GM21526 (cell line): ENCODE measurements at regions not wholly inside any gene's neighbourhood (a gene's known extent, or its start where the extent isn't known, plus 50 kb on each side); places are given as distances from the start of the nearest gene placed in this dataset.

ENCODE experiments used
- ATAC-seq: cut with Tn5 transposase; IDR thresholded peaks from one replicate; pipeline ENCODE4 v1.9.1; 2021; ENCODE audit warnings: moderate library complexity; ENCODE audit not compliant: unreplicated experiment, low FRiP score

DNA sequence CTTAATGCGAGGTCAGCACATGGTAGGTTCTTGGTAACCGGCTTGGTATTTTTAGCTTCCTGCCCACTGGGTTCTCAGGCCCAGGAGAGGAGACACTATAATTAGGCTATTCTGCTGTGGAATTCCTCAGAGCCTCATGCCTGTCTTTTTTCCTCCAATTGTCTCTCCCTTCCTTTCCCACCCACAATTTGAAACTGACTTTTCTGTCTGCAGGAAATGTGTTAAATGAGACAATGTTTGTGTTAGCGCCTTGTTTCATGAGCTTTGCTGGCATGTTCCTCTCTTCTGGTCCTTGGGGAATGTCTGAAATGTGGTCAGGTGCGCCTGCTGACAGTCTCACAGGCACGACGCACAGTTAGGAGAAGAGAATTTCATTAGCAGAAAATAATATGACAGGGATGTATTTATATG, 223.6 kb upstream of the CTNNB1 start:
- ATAC-seq = no peak

DNA sequence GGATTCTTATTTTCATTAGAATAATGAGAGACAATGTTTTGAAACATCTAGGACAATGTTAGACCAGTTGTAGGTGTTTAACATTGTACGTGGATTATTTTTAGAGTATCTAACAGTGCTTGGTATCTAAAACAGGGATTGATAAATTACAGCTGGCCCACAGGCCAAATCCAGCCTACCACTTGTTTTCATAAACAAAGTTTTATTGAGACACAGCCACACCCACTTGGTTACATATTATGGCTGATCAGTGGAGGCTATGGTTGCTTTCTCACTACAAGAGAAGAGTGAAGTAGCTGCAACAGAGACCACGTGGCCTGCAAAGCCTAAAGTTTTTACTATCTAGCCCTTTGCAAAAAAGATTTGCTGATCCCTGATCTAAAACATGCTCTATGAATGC, 223.1 kb upstream of the CTNNB1 start:
- ATAC-seq = no peak

DNA sequence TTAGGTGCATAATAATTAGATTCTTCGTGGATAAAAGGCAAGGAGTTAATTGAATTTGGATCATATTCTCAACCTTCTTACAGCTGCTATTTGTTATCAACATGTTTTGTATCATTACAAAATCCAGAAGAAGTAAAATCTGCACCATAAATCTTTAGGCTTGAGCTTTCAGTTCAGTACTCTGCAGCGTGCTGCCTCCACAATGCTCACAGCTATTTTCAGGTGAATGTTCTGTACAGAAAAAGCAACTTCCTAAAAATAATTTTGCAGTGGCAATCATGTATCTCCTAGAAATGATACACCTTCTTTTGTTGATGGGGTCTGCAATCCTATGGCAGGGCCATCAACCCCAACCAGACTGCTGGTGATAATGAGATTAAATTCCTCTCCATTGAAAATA, 220.9 kb upstream of the CTNNB1 start:
- ATAC-seq = no peak

DNA sequence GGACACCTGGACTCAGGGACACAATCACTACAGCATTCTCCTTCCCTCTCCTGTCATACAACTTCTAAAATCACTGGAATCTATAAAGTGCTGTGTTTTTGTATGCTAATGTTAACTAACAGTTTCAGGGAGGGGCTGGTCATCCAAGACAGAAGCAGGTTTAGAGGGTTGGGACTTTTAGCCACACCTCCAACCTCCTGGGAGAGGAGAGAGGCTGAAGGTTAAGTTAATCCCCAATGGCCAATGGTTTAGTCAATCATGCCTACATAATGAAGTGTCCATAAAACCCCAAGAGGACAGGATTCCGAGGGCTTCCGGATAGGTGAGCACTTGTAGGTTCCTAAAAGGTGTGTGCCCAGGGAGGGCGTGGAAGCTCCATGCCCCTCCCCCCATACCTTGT, 219.3 kb upstream of the CTNNB1 start:
- no peak for ATAC-seq

DNA sequence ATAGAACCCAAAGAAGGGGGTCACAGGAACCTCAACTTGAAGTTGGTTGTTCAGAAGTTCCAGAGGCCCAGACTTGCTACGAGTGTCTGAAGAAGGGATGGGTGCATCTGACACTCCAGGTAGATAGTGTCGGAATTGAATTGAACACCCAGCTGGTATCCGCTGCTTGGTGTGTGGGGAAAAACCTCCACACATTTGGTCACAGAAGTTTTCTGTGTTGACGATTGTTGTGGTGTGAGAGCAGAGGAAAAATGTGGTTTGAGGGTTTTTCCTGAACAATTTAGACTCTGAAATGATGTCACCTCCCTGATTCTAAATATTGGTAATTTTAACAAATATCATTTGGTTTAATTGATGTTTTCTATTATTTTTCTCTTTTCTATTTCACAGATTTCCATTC, 218.8 kb upstream of the CTNNB1 start:
- ATAC-seq = no peak

DNA sequence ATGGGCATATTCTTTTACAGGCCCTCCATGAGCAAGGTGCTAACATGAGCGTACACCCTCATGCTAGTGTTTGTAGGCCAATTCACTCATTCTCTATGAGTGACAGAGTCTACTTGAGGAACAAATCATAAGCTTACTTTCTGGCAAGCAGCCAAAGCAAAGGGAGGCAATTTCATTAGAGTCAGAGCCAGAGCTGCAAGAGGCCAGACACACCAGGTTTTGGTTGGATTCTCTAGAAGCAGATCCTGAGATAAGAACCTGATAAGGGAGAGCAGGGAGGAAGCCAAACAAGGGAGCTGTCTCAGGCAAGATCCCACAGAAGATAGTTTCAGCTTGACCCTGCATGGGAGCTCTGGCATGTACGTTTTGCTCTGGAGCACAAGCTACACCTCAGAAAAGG, 214.1 kb upstream of the CTNNB1 start:
- ATAC-seq = no peak

DNA sequence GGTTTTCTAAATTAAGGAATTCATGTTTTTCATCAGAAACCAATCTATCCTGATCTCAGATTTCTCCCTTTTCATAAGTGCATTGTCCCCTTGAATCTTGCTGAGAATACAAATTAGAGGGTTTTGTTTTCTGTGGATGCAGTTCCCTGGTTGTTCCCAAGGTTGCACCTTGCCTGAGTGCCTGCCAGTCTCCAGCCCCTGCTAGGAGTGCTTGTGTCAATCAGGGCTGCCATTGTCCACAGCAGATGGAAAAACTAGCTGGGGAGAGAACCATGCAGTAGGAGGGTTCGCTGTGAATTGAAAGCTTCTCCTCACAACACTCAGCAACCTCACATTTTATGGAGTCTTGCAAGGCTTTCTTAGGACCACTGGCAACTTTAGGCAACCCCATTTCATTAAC, 210.8 kb upstream of the CTNNB1 start:
- no peak for ATAC-seq

DNA sequence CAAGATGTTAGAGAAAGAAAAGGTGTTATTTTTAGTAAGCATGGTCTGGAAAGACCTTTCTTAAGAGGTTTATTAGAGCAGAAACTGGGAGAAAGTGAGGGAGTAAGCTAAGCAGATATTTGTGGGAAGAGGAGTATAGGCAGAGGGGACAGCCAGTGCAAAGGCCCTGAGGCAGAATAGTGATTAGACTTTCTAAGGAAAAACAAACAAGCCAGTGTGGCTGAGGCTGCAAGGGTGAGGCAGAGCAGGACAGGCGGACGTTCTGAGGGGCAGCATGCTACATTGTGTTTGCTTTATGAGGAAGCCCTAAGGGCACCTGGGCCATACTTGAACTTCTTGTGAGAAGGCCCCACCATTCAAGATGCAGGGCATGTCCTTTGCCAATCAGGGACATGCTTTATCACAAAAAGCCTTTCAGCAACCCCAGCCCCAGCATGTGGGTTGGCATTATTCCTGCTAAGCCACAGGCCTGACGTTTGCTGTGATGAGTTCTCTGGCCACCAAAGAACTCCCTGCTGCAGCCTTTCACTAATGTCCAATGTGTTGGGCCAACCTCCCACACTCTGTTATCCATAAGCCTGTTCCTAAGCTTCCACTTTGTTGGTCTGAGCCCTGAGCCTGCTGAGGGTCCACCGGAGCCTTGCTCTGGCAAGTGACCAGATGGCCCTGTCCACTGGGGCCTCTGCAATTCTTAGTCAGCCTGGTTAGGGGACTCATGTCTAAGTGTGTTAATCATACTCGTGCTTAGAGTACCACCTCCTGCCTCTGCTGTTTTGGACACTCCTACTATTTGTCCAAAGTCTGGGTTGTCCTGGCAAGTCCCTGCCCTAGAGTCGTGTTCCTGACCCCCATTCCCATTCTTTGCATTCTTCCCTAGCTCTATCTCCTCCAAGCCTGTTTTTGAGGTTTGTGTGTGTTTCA, 209.9 kb upstream of the CTNNB1 start:
- no peak for ATAC-seq

DNA sequence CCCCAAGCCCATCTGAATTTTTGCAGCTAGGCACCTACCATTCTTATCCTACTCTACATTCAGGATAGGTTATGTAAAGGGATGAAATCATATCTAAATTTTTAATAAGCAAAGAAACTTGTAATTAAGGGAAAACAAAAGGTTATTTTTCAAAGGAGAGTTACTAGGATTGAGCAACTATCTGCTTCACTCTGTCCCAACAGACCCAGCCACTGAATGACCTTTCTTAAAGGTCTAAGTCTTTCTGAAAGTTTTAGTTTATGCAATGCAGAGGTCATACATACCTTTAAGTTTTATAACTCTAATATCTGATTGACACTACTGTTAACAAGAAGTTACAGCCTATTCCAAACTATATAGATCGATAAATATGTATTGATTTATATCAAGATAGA, 209.2 kb upstream of the CTNNB1 start:
- no peak for ATAC-seq

DNA sequence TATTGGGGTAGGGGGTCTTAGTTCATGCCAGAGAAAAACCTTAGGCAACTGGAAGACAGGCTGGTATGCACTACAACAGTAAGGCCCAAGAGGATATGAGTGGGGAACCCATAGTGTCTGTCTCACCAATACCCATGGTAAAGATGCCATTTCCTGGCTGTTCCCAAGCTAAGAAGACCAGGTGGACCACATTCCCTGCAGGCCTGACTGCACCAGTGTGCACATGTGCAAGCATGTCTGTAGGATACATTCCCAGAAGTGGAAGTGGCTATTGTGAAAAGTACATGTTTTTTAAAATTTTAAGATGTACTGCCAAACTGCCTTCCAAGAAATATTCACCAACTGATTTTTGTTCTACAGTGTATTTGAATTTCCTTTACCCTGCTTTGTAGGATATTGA, 207.3 kb upstream of the CTNNB1 start:
- ATAC-seq = no peak

DNA sequence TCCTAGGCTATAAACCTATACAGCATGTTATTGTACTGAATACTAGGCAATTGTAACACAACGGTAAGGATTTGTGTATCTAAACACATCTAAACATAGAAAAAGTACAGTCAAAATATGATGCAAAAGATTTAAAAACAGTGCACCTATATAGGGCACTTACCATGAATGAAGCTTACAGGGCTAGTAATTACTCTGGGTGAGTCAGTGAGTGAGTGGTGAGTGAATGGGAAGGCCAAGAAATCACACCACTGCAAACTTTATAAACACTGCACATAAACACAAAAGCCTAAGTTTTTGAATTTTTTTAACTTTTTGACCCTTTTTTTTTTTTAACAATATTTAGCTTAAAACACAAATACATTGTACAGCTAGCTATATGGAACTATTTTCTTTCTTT, 204.7 kb upstream of the CTNNB1 start:
- ATAC-seq = no peak

DNA sequence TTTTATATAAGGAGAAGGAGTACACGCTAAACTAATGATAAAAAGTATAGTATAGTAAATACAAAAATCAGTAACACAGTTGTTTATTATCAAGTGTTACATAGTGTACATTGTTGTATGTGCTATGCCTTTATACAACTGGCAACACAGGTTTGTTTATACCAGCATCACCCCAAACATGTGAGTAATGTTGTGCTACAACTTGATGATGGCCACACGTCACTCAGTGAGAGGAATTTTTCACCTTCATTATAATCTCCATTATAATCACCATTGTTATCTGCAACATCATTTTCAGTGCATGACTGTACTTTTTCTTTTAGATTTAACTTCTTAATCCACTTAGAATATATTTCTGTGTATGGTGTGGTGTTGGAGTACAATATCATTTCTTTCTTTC, 204.0 kb upstream of the CTNNB1 start:
- no peak for ATAC-seq

DNA sequence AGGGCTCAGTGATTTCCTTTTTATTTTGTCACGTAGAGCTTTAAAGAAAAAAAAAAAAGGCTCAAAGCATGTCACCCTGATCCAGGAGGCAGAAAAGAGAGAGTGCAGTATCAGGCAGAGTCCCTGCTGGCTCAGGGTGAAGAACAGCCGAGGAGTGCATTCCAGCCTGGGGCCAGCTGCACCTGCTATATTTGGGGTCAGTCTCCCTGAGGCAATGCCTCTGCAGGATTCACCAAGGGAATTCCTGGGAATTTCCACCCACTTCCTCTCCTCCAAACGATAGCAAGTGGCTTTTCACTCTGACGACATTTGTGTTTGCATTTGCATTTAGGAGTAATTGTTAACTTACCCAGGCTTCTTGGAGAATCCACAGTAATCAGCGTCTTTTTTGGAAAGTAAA, 202.9 kb upstream of the CTNNB1 start:
- ATAC-seq = no peak

DNA sequence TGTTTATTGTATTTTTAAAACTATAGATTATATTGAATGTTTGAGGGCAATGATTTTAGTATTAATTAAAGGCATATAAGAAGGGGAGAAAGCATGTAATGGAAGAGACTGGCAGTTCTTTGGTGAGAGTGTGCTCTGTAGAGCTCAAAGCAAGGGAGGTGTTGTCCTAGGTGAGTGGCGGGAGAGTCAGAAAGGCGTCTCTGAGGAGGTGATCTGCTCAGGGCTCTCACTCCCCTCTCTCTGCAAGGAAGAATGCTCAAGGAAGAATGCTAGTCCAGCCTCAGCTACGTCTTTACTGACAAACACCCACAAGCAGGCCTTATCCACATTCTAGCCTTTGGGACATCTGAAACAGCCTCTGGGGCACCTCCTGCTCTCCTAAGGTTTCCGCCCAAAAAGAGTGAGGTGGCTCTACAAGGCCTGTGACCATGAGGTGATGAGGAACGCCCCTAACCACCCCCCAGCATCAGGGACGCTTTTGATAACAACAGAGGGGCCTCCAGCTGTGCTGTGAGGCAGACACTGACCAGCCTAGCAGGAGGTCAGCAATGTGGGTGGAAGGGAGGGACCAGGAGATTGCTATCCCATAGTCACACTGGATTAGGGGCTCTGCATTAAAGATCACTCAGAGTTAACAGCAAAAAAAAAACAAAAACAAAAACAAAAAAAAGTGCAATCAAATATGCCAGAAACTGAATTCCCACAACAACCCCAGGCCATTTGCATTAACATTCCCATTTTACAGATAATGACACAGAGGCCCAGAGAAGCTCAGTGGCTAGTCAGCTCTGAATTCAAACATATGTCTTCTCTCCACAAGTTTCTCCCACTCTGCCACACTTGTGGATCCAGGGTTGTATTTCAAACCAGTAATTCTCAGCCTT, 202.2 kb upstream of the CTNNB1 start:
- ATAC-seq = no peak

DNA sequence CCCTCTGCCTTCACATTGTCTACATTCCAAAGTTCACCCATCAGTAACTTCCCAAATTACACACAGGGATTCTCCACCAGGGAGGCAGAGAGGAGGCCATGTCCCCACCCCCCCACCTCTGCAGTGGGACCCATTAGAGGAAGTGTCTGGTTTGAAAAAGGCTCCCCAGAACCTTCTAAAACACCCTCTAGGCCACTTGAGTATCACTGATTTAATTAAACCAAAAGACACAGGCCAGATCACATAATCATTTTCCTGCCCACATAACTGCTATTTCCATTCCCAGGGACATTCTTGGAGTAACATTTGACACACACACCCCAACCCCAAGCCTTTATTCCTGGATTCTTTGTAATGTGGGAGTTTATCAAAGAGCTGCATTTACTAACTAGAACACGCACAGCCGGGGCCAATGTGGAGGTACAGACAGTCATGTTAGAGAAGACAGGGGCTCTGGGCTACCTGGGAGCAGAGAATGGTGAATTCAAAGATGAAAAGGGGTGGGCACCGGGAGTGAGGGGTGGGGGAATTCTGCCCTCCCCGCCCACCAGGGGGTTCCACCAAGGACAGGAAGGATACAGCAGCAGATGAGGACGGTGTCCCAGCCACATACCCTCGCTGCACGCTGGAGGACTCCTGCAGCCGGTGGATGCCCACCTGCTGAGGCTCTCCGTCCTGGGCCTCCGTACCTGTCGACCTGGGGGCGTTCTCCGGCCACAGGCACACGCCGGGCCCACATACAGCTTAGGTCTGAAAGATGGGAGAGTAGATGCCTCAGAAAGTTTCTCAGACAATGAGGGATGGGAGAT, 201.4 kb upstream of the CTNNB1 start:
- no peak for ATAC-seq

DNA sequence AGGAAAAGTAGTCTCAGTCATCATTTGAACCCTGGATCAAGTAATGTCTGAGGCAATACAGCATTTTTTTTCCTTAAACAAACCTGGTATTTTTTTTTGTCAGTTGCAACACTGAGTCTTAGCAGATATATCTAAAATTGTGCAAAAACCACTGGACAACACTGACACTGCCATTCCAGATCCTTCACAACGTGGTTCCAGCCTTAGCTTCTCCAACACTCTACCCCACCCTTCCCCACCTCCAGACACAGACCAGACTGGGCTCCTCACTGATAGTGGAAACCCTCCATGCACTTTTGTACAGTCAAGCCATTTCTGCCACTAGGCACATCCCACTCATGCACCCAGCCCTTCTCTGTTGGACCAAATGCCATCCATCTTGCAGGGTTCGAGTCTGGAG, 199.6 kb upstream of the CTNNB1 start:
- ATAC-seq = no peak

DNA sequence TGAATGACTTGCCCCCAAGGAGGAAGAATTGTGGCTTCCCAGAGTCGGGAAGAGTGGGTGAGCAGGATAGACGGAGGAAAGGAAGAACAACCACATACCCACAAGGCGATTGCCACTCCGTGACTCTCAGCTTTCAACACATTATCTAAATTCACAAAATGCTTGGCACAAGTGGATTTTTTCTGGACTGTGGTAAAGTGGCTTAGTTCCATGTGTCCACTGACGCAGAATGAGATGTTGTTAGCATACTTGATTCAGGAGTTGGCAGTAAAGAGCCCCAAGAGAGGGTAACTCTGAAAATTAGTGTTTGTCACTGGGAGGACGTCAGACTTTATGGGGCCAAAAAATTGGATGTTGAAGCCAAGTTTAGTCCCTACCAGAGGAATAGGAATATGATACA, 198.8 kb upstream of the CTNNB1 start:
- ATAC-seq = no peak

DNA sequence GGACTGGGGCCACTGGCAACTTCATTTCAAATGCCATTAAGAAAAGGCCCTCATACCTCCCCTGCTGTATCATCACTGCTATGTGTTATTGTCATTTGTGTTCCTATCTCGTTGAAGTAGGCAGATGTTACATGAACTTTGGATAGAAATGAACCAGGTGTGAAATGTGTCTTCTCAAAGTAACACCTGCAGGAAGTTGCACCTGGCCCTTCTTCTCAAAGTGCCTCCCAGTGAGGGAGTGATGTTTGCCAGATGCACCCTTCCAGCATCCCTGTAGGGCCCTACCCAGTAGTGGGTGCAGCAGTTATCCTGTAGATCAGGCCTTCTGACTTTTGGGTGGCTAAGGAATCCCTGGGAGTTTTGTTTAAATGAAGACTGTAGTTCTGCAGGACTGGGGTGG, 197.7 kb upstream of the CTNNB1 start:
- ATAC-seq = no peak

DNA sequence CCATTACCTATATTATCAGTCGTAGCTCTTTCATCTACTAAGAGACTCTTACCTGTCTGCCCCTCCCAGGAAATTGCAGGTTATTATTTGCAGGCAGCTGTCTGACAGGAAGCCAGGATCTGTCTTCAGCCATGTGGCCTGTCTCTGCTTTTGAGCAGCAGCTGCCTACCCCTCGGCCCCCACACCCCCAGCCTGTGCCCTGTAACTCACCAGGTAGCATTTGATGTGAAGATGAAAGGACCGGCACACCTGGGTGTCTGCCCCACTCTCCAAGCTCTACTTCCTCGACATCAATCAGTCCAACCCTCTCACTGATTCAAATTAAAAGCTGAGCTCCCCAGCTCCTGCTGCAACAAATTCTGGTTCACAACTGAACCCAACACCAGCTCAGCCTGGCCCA, 197.2 kb upstream of the CTNNB1 start:
- no peak for ATAC-seq

DNA sequence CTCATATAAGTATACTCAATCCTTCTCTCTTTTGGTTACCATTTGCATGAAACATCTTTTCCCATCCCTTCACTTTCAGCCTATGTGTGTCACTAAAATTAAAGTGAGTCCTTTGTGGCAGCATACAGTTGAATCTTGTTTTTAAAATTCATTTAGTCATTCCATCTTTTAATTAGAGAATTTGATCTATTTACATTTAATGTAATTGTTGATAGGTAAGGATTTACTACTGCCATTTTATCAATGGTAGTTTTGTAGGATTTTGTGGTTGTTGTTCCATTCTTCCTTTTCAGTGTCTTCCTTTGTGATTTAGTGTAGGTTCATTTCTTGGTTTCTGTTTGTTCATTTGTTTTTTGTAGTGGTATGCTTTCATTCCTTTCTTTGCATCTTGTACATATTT, 191.9 kb upstream of the CTNNB1 start:
- no peak for ATAC-seq

DNA sequence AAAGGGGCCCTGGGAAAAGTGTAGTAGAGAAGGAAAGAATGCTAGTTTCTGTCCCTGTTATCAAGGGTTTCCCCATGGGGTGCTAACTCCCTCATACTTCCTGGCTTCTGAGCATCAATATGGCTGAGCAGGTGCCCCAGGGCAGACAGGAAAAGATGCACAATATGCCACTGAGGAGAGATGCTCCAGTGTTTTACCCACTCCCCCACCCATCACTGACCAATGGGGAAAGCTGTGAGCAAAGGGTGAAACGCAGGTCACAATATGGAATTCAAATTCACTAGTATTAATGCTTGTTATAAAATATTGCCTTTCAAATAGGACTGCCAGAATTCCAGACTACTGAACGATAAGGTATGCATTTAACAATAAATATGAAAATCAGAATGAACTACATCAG, 187.5 kb upstream of the CTNNB1 start:
- no peak for ATAC-seq
